Stimulated activated memory B cell treated with anti-CD40 and anti-IgM and Interleukin-4, amounts not matched to agents 10 μg/mL and 1 μg/mL and 100 μg/mL, for 72 hours (primary cell): ENCODE measurements at regions not wholly inside any gene's neighbourhood (a gene's known extent, or its start where the extent isn't known, plus 50 kb on each side); places are given as distances from the start of the nearest gene placed in this dataset.

Source experiments
- ATAC-seq: fragments of 150-1000 bp; cut with Tn5 transposase; 2 replicates; pipeline ENCODE4 v1.10.0; 2021
- H3K27ac Mint-ChIP-seq: one replicate; pipeline ENCODE4 v1.8.0; 2022; ENCODE audit warnings: mild to moderate bottlenecking, mixed read lengths
- H3K27me3 Mint-ChIP-seq: one replicate; pipeline ENCODE4 v1.8.0; 2022; ENCODE audit warnings: mixed read lengths
- H3K36me3 Mint-ChIP-seq: one replicate; pipeline ENCODE4 v1.8.0; 2022; ENCODE audit warnings: mixed read lengths
- H3K4me1 Mint-ChIP-seq: one replicate; pipeline ENCODE4 v1.8.0; 2022; ENCODE audit warnings: mixed read lengths
- H3K4me3 Mint-ChIP-seq: one replicate; pipeline ENCODE4 v1.8.0; 2022; ENCODE audit warnings: mild to moderate bottlenecking, moderate library complexity, mixed read lengths
- H3K9me3 Mint-ChIP-seq: one replicate; pipeline ENCODE4 v1.8.0; 2022; ENCODE audit warnings: mixed read lengths

DNA sequence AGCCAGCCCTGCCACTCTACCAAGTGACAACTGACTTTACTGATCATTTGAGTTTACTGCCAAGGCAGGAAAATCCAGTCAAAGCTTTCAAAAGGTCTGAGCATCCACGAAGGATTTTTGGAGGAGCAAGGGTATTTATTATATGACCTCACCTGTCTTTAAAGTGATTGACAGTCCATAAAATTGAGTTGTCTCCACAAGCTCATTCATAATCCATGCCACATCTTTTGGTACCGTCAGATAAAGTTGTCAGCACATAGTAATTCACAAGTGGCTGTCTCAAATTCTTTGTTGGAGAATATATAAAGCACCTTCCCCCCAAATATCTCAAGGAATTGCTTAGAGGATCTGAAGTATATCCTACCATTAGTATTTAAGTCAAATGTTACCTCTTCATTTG lies 240.5 kb downstream of the METTL4 start:
- ATAC-seq = no peak
- H3K4me3 Mint-ChIP-seq = no peak overlapping the region
- H3K27me3 Mint-ChIP-seq = peaks cover 40% of the 10 kb centered on the region
- no peaks in the 10 kb centered on the region for H3K9me3 Mint-ChIP-seq
- no peak overlapping the region for H3K27ac Mint-ChIP-seq
- H3K4me1 Mint-ChIP-seq = no peaks in the 10 kb centered on the region
- H3K36me3 Mint-ChIP-seq = no peaks in the 10 kb centered on the region

DNA sequence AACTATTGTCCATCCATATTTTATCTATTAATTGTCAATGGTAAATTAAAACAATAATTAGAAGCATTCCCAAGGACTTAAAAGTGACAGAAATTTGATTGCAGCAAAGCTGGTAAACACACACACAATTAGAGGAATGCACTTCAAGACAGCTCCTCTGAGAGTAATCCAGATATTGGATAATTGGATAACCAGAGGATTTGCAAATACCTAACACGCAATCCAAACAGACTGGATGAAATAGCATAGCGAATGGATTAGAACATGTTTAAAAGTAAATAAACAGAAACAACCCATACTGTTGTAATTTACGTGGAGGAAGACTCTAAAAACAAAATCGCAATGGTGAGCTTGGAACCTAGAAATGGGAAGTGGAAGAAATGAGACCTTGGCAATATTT lies 239.8 kb downstream of the METTL4 start:
- no peak overlapping the region for H3K4me3 Mint-ChIP-seq
- peaks cover 32% of the 10 kb centered on the region for H3K27me3 Mint-ChIP-seq
- no peaks in the 10 kb centered on the region for H3K9me3 Mint-ChIP-seq
- H3K36me3 Mint-ChIP-seq = no peaks in the 10 kb centered on the region
- no peak overlapping the region for H3K27ac Mint-ChIP-seq
- H3K4me1 Mint-ChIP-seq = no peaks in the 10 kb centered on the region
- no peak for ATAC-seq

DNA sequence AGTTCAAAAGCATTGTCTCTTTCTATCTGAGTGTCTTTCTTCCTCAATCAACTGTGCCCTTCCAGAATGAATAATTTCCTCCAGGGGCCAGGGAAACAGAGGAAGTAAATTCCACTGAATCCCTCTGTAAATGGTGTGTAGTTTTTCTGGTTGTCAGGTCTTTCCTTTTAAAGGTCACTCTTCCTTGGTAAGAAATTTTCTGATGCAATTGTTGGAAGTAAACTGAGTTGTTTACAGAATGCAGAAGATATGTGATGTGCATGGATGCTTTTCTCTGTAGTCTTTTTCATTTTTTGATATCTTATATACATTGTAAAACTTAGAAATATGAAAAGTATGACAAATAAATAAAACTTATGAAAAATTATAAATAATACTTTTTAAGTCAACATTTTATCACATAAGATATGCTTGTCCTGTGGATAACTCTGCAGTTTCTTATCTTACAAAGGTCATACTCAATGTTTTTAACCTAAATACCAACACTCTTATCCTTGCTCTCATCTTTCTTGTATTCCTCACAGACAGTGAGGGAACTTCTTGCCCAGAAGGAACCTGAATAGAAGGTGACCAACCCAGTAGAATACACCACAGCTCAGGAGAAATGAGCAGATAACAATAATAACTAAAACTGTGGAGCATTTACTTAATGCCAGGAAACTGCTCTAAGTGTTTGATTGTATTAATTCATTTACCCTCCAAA lies 234.5 kb downstream of the METTL4 start:
- ATAC-seq = no peak
- H3K36me3 Mint-ChIP-seq = no peaks in the 10 kb centered on the region
- H3K4me3 Mint-ChIP-seq = no peak overlapping the region
- no peak overlapping the region for H3K27ac Mint-ChIP-seq
- no peaks in the 10 kb centered on the region for H3K9me3 Mint-ChIP-seq
- H3K4me1 Mint-ChIP-seq = peaks cover 9% of the 10 kb centered on the region
- peaks cover 20% of the 10 kb centered on the region for H3K27me3 Mint-ChIP-seq

DNA sequence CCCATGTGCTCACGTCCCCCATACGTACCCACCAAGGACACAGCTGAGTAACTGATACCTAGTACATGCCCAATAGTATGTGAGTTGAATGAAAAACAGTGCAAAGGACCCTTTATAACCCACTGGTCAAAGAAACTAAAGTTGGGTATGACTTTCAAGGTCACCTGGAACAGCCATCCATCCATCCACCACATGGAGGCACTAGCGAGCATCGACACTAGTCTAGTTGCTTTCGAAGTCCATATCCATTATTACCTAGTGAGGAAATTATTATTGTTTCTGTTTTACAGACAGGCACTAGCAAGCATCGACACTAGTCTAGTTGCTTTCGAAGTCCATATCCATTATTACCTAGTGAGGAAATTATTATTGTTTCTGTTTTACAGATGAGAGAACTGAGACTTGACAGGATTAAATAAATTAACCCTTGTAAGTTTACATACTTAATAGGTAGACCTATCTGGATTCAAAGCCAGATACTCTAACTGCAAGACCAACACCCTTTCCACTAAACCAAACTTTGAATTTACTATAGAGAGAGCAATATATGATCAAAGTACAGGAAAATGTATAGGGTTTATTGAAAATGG lies 233.7 kb downstream of the METTL4 start:
- Mint-ChIP-seq H3K36me3 (no peaks in the 10 kb centered on the region), H3K27me3 (peaks cover 28% of the 10 kb centered on the region), H3K4me1 (peaks cover 9% of the 10 kb centered on the region), H3K9me3 (no peaks in the 10 kb centered on the region), H3K27ac (no peak overlapping the region), H3K4me3 (no peak overlapping the region)
- ATAC-seq = no peak

DNA sequence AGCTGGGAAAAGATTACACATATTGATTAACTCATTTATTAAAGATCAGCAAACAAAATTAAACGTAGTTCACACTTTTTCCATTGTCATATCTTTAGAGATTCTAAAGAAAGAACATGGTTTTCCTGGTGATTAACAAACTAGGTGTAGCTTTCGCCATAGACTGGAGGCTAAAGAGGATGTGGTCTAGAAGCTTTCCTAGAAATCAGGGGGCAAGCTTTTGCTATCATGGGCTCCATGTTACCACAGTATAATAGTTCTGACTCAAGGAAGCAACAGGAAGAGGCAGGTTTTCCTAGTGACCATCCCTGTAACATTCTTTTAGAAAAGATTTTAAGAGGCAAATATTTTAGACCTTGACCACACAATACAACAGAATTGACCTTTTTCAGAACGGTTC lies 232.7 kb downstream of the METTL4 start:
- no peaks in the 10 kb centered on the region for H3K9me3 Mint-ChIP-seq
- no peaks in the 10 kb centered on the region for H3K36me3 Mint-ChIP-seq
- no peak for ATAC-seq
- peaks cover 9% of the 10 kb centered on the region for H3K4me1 Mint-ChIP-seq
- H3K27ac Mint-ChIP-seq = no peak overlapping the region
- no peak overlapping the region for H3K4me3 Mint-ChIP-seq
- peaks cover 31% of the 10 kb centered on the region for H3K27me3 Mint-ChIP-seq

DNA sequence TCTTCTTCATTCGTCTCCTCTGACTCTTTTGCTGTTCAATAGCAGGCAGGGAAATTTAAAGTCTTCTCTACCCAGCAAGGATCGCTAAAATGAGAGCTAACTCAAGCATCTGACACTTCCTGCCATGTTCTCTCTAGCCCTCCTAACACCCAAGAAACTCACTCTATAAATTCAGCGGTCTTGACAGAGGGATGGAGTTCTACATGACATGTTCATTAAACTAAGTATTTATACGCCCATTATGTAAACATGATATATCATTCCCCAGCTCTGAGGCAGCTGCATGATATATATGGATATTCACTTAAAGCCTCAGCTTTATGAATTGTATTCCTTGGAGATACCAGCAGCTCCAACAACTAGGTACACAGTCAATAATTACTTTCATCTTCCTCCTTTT lies 231.0 kb downstream of the METTL4 start:
- ATAC-seq = no peak
- H3K36me3 Mint-ChIP-seq = no peaks in the 10 kb centered on the region
- no peaks in the 10 kb centered on the region for H3K9me3 Mint-ChIP-seq
- peaks cover 31% of the 10 kb centered on the region for H3K27me3 Mint-ChIP-seq
- H3K4me3 Mint-ChIP-seq = no peak overlapping the region
- H3K4me1 Mint-ChIP-seq = peaks cover 9% of the 10 kb centered on the region
- H3K27ac Mint-ChIP-seq = no peak overlapping the region

DNA sequence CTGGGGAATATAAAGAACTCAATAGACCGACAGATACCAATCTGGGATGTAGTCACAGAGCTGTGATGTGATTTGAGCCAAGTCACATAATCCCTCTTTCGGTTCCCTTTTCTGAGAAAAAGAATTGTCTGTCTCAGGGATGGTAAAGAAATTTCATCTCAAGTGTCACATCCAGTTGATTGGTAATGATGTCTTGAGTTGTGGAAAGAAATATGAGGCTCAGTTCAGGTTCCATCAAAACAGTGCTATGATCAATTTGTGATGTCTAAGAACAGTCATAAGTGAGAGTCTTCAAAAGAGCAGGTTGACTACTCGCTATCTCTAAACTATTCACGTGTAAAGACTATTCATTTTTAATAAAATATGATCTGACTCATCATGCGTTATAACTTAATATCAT lies 223.3 kb downstream of the METTL4 start:
- Mint-ChIP-seq H3K27me3 (peaks cover 11% of the 10 kb centered on the region), H3K4me3 (no peak overlapping the region), H3K9me3 (peaks cover 2% of the 10 kb centered on the region), H3K36me3 (no peaks in the 10 kb centered on the region), H3K27ac (no peak overlapping the region), H3K4me1 (no peaks in the 10 kb centered on the region)
- ATAC-seq = no peak

DNA sequence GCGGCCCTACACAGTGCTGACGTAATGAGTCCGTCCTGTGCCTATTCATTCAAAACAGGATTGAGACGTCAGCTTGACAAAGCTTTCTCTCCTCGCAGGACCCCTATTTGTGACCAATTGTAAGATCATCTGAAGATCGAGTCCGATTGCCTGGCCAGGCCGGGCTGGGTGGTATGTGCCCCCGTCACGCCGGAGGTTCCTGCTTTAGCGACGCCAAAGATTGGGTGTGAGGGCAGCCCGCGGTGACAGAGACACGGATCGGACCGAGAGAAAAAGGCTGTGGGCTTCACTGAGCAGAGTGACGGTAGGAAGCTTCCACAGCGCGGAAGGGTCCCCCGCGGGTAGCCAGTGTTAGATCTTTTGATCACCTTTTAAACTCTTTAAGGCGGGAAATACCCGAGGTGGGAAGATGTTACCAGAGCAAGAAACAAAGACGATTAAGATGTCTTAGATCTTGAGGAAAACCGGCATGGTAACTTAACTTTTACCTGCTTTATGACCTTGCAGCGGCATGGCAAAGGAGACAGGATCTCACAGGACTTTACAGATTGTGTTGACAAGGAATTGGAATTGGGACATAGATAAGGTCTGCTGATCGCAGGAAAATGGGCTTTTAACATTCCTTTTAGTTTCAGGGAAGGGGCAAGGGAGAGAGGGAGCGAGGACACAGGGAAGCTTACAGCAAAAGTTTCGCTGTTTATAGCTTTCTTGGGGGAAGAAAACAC lies 220.0 kb downstream of the METTL4 start:
- Mint-ChIP-seq H3K27me3 (peaks cover 11% of the 10 kb centered on the region), H3K9me3 (peaks cover 2% of the 10 kb centered on the region), H3K4me1 (no peaks in the 10 kb centered on the region), H3K36me3 (no peaks in the 10 kb centered on the region), H3K4me3 (no peak overlapping the region), H3K27ac (no peak overlapping the region)
- ATAC-seq = no peak

DNA sequence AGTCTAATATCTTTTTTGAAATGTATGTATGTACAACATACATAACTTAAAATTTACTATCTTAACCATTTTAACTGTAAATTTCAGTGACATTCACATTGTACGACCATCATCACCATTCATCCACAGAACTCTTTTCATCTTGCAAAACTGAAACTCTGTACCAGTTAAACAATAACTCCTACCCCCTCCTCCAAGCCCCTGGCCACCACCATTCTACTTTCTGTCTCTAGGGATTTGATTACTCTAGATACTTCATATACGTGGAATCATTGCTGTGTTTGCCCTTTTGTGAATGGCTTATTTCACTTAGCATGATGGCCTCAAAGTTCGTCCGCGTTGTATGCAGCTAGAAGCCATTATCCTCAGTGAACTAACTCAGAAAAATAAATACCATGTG lies 217.0 kb downstream of the METTL4 start:
- no peak for ATAC-seq
- Mint-ChIP-seq H3K27me3 (peaks cover 11% of the 10 kb centered on the region), H3K4me3 (no peak overlapping the region)

DNA sequence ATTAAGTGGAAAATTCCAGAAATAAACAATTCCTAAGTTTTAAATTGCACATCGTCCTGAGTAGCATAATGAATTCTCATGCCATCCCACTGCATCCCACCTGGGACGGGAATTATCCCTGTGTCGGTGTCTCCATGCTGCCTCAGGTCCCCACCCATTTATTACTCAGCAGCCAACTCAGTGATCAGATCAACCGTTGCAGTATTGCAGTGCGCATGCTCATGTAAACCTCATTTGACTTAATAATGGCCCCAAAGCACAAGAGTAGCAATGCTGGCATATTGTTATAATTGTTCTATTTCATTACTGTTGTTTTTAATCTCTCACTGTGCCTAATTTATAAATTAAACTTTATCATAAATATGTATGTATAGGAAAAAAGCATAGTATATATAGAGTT lies 214.4 kb downstream of the METTL4 start:
- no peaks in the 10 kb centered on the region for H3K9me3 Mint-ChIP-seq
- H3K36me3 Mint-ChIP-seq = no peaks in the 10 kb centered on the region
- no peak overlapping the region for H3K27ac Mint-ChIP-seq
- H3K4me3 Mint-ChIP-seq = no peak overlapping the region
- ATAC-seq = no peak
- H3K4me1 Mint-ChIP-seq = no peaks in the 10 kb centered on the region
- no peaks in the 10 kb centered on the region for H3K27me3 Mint-ChIP-seq

More for the DNA sequence above, 217.0 kb downstream of the METTL4 start:
- peaks cover 2% of the 10 kb centered on the region for H3K9me3 Mint-ChIP-seq
- H3K4me1 Mint-ChIP-seq = no peaks in the 10 kb centered on the region
- no peak overlapping the region for H3K27ac Mint-ChIP-seq
- H3K36me3 Mint-ChIP-seq = no peaks in the 10 kb centered on the region

DNA sequence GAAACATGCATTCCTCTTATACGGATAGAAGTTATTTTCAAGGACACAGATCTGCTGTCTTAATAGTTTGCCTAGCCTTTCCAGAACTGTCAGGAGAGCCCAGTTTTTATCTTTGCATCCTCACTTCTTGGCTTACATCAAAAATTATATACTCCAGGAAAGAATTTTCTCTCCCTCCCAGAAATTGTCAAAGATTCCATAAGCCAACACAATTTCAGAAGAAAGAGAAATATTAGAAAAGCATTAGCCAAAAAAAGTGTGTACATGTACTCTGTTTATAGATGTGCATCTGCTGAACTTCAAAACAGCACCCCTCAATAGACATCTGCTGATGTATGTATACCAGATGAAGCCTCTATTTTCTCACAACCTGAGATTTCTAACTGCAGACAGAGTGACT lies 210.4 kb downstream of the METTL4 start:
- Mint-ChIP-seq H3K27ac (no peak overlapping the region), H3K4me3 (no peak overlapping the region), H3K9me3 (no peaks in the 10 kb centered on the region), H3K4me1 (no peaks in the 10 kb centered on the region), H3K27me3 (no peaks in the 10 kb centered on the region), H3K36me3 (no peaks in the 10 kb centered on the region)
- no peak for ATAC-seq

DNA sequence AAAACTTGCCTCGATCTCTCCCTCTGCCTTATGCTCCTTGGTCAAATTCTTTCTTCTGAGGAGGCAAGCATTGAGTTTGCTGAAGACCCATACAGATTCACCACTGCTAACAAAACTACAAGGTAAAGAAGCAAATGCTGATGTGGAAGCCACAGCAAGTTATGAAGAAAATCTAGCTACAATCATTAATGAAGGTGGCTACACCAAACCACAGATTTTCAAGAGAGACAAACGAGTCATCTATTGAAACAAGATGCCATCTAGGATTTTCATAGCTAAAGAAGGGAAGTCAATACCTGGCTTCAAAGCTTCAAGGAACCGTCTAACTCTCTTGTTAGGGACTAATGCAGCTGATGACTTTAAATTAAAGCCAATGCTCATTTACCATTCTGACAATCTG lies 203.2 kb downstream of the METTL4 start:
- Mint-ChIP-seq H3K36me3 (no peaks in the 10 kb centered on the region), H3K27ac (no peak overlapping the region)

DNA sequence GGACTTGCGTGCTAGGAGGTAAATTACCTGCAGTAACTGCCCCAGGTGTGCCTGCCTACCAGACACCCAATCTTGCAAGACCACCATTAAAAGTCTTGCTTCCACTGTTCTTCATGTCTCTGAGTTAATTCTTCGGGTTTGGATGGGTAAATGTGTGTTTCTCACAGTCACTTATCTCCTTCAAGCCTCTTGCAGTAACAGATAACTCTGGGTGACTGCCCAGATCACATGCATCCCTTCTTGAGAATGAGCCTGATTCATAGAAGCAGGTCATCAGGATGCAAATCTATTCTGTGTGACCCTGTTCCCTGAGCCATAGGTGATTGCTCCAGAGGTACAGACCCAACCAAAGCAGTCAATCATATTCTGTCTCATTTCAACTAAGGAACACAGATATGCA lies 194.6 kb downstream of the METTL4 start:
- no peak overlapping the region for H3K27ac Mint-ChIP-seq
- peaks cover 6% of the 10 kb centered on the region for H3K9me3 Mint-ChIP-seq
- H3K4me3 Mint-ChIP-seq = no peak overlapping the region
- no peaks in the 10 kb centered on the region for H3K4me1 Mint-ChIP-seq
- H3K27me3 Mint-ChIP-seq = peaks cover 48% of the 10 kb centered on the region
- ATAC-seq = no peak
- peaks cover 6% of the 10 kb centered on the region for H3K36me3 Mint-ChIP-seq

More for the DNA sequence above, 203.2 kb downstream of the METTL4 start:
- H3K4me1 Mint-ChIP-seq = no peaks in the 10 kb centered on the region
- H3K9me3 Mint-ChIP-seq = no peaks in the 10 kb centered on the region
- H3K27me3 Mint-ChIP-seq = peaks cover 11% of the 10 kb centered on the region
- H3K4me3 Mint-ChIP-seq = no peak overlapping the region
- ATAC-seq = no peak

DNA sequence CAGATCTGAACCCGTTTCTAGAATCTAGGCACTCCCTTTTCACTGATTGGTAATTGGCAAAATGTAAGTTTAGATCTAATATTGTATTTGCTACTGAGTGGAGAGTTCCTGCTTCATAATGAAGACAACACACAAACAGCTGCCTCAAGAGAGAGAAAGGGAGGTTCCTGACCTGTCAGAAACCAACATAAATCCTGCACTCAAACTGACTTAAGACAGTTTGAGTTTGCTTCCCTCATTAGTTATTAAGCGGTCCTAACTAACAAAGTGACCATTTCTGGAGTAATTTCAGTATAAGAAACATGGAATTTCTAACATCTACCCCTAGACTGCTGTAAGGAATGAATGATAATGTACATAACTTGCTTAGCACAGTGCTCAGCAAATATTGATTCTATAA lies 191.2 kb downstream of the METTL4 start:
- Mint-ChIP-seq H3K4me3 (no peak overlapping the region), H3K27me3 (peaks cover 29% of the 10 kb centered on the region), H3K4me1 (no peaks in the 10 kb centered on the region), H3K9me3 (no peaks in the 10 kb centered on the region), H3K27ac (no peak overlapping the region), H3K36me3 (no peaks in the 10 kb centered on the region)
- no peak for ATAC-seq

DNA sequence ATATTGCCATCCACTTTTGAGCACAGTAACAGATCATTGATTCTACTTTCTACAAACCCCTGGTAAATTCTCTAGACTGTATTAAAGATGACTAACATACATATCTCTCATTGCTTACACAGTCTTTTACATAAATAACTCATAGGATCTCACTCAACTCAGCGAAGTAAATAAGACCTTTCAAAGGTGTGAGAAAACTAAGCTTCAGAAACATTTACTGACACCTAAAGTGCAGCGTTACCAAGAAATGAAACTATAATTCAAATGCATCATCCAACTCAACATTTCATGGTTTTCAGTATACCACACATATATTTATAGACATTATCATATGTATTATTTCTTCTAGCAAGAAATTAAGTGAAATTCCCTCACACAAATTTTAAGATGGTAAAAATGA lies 189.8 kb downstream of the METTL4 start:
- H3K4me3 Mint-ChIP-seq = no peak overlapping the region
- ATAC-seq = no peak
- no peaks in the 10 kb centered on the region for H3K36me3 Mint-ChIP-seq
- H3K27me3 Mint-ChIP-seq = peaks cover 14% of the 10 kb centered on the region
- no peaks in the 10 kb centered on the region for H3K4me1 Mint-ChIP-seq
- no peak overlapping the region for H3K27ac Mint-ChIP-seq
- no peaks in the 10 kb centered on the region for H3K9me3 Mint-ChIP-seq

DNA sequence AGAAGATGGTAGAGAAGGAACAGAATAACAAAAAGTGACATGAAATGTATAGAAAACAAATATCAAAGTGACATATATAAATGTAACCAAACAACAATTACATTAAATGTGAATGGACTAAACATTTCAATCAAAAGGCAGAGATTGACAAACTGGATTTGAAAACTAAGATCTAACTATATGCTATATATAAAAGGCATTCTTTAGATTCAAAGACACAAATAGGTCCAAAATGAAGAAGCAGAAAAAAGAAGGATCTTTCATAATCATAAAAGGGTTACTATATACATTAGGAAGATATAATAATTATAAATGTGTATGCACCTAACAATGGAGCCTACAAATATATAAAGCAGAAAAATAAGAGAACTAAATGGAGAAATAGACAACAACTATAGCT lies 183.7 kb downstream of the METTL4 start:
- Mint-ChIP-seq H3K4me3 (no peak overlapping the region), H3K27me3 (peaks cover 5% of the 10 kb centered on the region), H3K9me3 (peaks cover 5% of the 10 kb centered on the region), H3K27ac (no peak overlapping the region), H3K4me1 (no peaks in the 10 kb centered on the region), H3K36me3 (no peaks in the 10 kb centered on the region)
- no peak for ATAC-seq
